Right lobe of liver (tissue), 4 donors: ENCODE measurements at regions not wholly inside any gene's neighbourhood (a gene's known extent, or its start where the extent isn't known, plus 50 kb on each side); places are given as distances from the start of the nearest gene placed in this dataset.

Experiments used
- POLR2A ChIP-seq: fragments of 450-650 bp; IDR thresholded peaks from one replicate; pipeline ENCODE4 v1.6.1; 2017; ENCODE audit warnings: antibody characterized with exemption, mild to moderate bottlenecking
- TF ChIP-seq, protein P1 (sequence below), 4 donors: fragments of 200-600 bp in 3 of 4; fragments of 450-650 bp in 1 of 4; IDR thresholded peaks; one replicate each; pipeline versions ENCODE4 v1.5.1 to v1.8.0; 2016 to 2022; ENCODE audit warnings: antibody characterized with exemption in 4 of 4, mild to moderate bottlenecking in 2 of 4
- donor health status: DM: no; HTN: no; CAD: no.
- donor health status: DM: no; HTN: no; CAD: no.
- donor health status: DM: no; HTN: yes; CAD: no.

DNA sequence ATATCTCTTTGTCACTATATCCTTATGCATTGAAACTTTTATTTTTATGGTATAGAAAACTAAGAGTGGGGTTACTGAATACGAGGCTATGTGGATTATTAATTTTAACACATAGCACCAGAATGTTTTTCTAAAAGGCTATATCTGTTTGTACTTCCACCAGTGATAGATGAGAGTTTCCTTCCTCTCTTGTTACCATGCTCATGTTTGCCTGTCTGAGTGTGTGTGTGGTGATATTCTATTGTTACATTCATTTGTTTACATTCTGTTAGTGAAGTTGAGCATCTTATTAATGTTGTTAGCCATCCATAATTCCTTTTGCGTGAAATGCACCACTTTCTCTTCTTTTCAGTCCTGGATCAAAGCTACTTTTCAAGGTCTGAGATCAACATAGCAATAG lies 54.1 kb upstream of the ALDH1A1 start:
- no peak for TF ChIP-seq POLR2A
- TF ChIP-seq, protein P1, sequence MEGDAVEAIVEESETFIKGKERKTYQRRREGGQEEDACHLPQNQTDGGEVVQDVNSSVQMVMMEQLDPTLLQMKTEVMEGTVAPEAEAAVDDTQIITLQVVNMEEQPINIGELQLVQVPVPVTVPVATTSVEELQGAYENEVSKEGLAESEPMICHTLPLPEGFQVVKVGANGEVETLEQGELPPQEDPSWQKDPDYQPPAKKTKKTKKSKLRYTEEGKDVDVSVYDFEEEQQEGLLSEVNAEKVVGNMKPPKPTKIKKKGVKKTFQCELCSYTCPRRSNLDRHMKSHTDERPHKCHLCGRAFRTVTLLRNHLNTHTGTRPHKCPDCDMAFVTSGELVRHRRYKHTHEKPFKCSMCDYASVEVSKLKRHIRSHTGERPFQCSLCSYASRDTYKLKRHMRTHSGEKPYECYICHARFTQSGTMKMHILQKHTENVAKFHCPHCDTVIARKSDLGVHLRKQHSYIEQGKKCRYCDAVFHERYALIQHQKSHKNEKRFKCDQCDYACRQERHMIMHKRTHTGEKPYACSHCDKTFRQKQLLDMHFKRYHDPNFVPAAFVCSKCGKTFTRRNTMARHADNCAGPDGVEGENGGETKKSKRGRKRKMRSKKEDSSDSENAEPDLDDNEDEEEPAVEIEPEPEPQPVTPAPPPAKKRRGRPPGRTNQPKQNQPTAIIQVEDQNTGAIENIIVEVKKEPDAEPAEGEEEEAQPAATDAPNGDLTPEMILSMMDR (IDR thresholded peaks at IDR 0.05) = no peak
